NCI-H82 treated with DMSO at 0.1 percent for 48 hours (cell line): ENCODE measurements at regions not wholly inside any gene's neighbourhood (a gene's known extent, or its start where the extent isn't known, plus 50 kb on each side); places are given as distances from the start of the nearest gene placed in this dataset.

Experiments
- DNase-seq: peaks from one replicate; lab custom pipeline; 2025; ENCODE audit not compliant: unreplicated experiment; lab: John Stamatoyannopoulos, UW

DNA sequence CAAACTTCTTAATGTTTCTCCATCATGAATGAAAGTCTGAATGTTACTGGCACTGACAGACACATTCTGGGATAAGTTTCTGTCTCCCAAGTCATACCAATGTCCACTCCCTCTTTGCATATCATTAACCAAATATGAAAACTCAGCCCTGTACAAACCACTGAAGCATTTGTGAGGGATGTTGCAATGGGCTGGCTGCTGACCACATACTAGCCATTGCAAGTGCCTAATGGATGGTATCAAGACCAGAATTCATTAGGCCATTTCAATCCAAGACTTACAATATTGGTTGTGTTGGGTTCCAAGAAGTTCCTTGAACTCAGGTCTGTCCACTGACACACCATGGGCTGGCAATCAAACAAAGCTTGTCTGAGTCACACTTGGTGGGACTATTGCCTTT lies 73.8 kb downstream of the CBLN2 start:
- DNase-seq, result no peak

DNA sequence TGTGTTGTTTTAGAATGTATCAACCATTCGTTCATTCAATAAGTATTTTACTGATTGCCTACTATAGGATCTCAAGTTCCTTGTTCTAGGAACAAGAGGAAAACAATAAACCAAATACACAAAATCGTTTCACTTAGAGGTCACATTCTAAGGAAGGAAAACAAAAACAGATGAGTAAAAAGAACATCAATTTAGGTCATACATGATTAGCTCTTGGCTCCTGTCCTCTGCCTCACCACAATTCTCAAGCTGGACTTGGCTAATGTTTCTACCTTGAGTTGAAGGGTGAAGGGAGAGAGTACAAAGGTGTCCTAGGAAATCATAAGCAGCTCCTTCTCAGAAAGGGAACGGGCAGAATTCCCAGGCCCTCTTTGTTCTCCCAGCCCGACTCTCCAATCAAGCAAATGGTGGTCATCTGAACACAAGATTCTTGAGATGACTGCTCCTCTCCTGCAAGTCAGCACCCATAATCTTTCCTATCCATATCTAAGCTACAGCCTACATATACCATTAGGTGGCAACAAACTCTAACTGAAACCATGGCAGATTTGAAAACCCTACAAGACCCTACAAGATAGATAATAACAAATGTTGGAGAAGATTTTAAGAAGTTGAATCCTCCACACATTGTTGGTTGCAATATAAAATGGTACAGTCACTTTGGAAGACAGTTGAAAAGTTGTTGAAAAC lies 76.0 kb downstream of the CBLN2 start:
- DNase-seq, result no peak

DNA sequence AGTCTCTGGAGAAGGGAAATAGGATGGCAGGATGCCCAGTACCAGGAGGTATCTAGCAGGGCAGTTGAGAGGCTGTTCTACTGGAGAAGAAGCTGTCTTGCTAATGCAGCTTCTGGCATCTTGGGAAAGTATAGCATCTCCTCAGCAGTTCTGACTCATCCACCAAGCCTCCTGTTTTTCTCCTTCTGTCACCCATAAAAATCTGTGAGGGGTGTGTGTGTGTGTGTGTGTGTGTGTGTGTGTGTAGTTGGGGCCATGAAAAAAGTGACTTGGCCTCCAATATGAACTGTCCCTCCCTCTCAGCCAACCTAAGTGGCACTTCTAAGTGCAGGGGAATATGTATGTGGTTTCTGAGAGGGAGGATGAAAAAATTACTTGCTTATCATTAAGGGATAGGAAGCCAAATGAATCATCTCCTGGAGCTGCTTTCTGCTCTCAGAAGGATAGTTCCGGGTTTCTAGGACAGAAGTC lies 83.9 kb downstream of the CBLN2 start:
- no peak for DNase-seq

DNA sequence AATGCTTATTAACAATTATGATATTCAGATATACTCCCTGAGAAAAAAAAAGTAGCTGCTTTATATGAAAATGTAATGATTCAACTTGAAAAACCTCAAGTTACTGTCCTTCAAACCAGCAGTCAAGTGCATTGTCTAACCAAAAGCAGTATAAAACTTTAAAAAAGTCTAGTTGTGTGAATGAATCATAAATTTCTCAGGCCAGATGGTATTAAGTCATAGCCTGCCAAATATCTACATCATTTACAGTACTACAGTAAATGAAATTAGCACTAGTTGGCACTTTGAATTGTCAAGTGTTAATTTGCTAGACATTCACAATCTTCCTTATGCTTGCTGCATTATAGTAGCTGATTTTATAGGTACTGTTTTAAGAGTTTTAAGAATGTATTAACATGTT lies 85.9 kb downstream of the CBLN2 start:
- DNase-seq, result no peak

DNA sequence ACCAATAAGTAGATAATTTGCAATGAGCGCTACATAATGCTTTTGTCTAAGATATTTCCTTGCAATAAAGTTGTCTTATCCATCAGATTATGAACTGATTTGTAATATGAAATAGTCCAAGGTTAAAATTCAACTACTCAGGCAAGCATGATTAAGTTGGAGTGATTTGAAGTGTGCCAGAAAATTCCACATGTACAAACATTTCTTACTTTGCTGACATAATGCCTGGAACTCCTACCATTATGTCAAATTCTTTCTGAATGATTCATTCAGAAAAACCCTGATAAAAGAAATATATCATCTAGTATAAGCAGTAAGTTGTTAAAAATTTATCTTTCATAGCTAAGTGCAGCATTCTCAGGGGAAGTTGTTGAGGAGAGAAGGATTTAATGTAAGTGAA lies 87.3 kb downstream of the CBLN2 start:
- DNase-seq, result no peak

DNA sequence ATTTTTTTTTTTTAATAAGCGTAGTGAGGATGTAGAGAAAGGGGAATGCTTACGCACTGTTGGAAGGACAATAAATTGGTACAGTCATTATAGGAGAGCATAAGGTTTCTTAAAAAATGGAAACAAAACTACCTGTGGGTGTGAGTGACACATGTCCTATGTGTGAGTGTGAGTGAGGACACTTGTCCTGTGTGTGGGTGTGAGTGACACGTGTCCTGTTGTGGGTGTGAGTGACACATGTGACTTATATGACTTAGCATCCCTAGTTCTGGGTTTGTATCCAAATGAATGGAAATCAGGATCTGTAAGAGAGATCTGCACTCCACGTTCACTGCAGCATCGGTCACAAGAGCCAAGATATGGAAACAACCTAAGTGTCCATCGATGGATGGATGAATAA lies 91.8 kb downstream of the CBLN2 start:
- no peak for DNase-seq

DNA sequence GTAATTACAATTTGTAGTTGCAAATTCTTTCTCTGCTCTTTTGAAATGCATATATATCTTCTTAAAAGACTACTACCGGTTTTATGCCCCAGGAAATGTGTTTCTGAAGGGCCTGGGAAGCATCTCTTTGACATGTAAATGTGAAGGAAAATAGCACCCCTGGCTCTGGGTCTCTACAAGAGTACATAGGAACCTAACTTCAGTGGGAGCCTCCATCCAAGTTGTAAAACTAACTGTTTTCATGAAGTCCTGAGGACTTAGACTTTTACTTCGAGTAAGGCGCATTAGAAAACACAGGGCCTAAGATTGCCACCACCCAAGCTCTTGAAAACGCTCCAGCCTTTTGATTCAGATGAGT lies 99.4 kb downstream of the CBLN2 start:
- no peak for DNase-seq

DNA sequence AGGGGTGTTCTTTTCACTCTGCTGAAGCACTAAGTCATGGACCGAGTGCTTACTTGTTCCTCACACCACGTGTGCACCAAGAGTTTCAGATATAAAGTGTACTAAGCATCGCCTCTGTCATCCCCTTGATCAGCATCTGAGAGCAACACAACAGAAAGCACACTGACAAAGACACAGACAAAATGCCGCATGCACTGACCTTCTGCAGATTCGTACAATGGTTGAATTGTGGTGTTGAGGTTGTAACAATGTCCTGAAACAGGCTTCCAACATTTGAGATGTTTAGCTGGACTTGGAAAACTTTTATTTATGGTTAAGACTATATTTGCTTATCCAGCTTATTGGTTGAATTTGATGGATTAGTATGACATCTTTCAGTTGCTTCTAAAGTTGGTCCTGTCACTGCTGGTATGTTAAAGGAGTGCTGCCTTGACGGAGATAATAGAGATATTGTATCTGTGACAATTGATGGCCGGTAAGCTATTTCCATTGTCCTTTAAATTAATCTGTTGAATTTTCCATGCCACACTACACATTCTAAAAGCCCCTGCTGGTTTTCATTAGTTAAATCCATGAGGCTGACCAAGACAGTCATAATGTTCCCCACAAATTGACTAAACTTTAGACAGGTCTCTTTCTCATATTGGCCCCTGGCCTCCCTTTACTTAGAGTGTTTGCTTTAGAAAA lies 99.9 kb downstream of the CBLN2 start:
- DNase-seq, result no peak

DNA sequence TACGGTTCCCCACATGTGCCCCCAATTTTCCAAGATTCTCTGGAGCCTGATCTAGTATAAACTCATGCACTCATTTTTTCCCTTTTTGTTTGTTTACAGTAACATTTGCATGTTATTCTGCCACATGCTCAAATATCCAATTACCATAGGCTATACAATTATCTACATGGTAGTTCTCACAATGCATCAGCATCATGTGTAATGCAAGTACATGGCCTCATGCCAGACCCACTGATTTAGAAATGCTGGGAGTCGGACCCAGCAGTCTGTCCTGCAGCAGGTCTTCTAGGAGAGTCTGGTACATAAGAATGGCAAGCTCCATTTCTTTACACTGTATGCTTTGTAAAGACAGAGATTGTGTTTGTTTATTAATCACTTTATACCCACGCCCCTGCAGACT lies 107.7 kb downstream of the CBLN2 start:
- no peak for DNase-seq

DNA sequence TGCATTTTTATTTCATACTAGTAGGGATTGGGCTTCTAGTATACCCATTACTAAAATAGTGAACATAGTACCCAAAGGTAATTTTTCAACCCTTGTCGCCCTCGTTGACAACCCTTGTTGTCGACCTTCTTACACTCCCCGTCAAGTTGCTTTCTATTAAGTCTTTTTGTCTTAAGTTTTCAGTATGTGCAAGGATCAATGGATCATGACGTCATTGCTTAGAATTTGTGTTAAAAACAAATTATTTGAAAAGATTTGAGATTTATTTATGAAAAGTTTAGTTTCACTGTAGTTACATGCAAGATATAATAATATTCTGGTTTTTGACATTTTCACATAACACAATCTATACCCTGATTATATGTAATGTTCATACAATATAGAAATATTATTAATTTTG lies 110.4 kb downstream of the CBLN2 start:
- DNase-seq, result no peak

DNA sequence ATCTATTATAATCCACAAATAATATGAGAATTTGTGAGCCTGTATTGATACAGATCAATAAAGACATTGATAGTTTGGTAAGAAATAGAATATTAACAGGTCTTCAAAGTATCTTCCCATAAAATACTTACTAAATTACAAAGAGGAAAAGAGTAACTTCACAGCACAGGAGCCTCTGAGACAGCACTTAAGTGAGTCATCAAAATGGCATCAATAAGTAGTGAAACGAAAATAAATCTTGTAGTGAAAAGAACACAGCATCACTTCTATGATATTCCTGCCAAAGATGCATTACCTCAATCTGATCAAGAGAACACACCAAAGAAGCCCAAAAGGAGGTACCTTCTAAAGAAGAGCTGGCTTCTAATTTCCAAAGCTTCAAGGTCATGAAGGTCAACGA lies 116.4 kb downstream of the CBLN2 start:
- no peak for DNase-seq

DNA sequence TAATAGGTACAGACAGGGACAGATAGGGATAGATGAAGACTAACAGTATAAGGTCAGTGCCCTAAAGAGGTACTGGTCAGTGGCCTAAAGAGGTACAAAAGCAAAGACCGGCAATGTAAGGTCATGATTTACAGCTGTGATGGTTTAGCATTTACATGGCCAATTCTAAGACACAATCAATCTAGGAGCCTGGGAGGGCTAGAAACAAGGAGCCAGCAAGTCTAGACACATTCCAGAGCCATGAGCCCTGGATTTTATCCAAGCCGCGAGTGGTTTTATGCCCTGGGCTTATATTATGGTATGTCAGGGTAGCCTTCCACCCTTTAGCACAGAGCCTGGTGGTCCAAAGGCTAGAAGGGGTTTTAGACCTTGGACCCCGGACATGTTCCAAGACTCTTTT lies 124.2 kb downstream of the CBLN2 start:
- no peak for DNase-seq

DNA sequence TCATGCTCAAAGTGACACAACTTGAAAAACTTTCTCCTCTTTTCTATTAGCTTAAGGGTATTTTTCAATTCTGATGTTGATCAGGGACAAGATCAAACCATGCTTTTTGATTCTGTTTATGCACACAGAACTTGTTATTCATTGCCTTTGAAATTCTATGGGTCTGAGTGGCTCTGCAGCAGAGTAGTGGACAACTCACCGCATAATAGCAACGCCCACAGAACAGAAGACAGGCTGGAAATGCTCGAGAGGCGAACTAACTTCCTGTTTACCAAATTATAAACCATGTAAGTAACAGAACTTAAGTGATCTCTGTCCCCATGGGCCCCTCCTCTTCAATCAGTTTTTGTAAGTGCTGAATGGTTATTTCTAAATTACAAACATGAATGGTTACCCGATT lies 131.2 kb downstream of the CBLN2 start:
- no peak for DNase-seq

DNA sequence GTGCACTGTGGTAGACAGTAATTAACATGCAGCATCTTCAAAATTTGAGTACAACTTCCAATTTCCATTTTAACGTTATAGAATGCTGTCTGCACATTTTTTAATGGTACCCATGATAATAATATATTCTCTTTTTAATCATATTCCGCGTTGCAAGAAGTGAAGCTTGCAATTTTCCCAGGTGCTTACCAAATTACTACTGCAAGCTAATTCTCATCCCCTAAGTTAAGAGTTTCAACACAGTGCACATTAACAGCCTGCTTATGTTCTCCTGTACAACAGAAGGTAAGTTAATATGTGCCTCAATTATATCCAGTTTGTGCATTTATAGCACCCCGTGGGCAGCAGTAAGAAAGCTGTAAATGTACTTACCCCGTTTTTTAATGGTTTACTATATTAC lies 132.9 kb downstream of the CBLN2 start:
- DNase-seq, result no peak

DNA sequence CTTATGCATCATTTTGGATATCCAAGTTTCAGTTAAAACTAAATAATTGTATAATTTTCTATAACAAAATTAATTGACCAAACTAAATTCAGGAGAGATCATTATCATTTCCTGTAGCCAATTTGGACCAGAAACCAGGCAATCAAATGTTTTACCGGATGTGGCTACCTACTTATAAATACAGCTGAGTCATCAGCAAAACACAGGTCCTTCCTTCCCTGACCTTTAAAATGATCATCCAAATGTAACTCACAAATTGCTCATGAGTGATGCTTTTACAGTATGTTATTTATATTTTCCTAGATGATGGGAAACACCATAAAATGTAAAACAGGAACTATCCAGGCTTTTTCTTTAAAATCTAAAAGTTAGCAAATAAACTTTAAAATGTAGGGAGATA lies 133.7 kb downstream of the CBLN2 start:
- DNase-seq, result no peak

DNA sequence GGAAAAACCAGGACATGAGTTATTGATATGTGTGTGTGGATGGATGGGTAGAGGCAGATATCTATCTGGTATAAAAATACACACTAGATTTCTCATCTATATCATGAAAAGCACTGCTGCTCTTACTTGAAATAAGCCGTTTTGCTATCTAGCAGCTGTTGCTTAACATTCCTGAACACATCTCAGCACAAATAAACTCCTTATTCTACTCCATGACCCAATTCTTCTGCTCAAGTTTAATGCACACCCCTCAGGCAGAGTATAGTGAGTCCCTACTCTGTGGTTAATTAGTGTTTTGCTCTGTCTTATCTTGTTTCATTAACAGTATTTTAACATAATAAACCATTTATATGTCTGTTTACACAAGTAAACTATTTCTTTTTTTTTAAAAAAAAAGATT lies 134.2 kb downstream of the CBLN2 start:
- no peak for DNase-seq

DNA sequence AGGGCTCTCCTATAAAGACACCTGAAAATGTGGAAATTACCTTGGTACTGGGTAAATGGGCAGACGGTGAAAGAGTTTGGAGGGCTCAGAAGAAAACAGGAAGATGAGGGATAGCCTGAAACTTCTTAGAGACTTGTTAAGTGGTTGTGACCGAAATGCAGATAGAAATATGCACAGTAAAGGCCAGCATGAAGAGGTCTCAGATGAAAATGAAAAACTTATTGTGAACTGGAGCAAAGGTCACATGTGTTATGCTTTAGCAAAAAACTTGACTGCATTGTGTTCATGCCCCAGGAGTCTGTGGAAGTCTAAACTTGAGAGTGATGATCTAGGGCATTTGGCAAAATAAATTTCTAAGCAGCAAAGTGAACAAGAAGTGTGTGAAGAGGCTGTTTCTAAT lies 137.1 kb downstream of the CBLN2 start:
- no peak for DNase-seq

DNA sequence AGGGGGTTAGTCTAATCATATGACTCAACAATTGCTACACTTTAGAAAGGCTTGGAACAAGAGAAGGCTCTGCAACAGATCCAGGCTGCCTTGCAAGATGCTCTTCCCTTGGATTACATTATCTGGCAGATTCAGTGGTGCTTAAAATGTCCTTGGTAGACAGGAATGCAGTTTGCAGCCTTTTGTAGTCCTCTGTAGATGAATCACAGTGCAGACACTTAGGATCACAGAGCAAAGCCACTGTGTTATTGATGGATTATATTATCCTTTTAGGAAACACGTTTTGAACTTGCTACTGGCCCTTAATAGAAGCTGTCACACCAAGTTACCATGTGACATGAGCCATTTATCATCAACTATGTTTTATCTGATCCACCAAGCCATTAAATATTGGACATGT lies 152.2 kb downstream of the CBLN2 start:
- DNase-seq, result no peak

DNA sequence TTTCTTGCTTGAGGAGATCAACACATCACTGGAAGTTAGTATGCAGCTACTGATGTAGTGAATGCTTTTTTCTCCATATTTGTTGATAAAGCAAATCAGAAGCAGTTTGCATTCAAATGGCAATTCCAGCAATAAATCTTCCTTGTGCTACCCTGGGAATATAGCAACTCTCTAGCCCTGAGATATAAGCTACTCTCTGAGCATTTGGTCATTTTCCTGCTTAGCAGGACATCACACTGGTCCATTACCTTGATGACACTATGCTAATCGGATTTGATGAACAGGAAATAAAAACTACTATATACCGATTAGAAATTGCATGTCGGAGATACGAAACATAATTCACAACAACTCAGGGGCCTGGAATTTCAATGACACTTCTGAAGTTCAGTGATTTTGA lies 152.7 kb downstream of the CBLN2 start:
- no peak for DNase-seq

DNA sequence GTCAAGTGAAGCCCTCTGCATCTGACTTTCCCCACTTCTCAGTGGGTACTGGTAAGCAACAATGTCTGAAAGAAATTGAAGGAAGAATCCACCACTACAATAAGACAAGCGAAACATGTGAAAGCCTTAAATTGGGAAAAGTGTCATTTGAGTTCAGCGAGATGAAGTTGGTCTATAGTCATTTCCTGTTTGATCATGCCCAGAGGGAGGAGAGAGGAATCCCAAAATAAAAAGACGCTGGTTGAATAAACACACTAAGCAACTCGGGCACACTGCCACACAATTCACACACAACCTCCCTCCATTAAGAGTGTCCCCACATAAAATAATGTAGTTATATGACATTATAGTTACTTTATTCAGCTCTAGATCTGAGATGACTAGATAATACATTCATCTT lies 166.1 kb downstream of the CBLN2 start:
- DNase-seq, result no peak

DNA sequence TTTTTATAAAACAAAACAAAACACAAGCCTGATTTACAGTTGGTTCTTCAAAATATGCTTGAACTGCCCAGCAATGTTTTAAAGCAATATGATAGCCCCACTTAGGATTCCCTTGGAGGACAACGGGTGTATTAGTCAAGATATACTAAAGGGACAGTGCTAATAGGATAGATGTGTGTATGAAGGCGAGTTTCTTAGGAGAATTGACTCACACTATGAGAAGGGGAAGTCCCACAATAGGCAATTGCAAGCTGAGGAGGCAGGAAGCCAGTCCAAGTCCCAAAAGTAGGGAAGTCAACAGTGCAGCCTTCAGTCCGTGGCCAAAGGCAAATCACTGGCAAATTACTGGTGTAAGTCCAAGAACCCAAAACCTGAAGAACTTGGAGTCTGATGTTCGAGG lies 167.9 kb downstream of the CBLN2 start:
- no peak for DNase-seq

DNA sequence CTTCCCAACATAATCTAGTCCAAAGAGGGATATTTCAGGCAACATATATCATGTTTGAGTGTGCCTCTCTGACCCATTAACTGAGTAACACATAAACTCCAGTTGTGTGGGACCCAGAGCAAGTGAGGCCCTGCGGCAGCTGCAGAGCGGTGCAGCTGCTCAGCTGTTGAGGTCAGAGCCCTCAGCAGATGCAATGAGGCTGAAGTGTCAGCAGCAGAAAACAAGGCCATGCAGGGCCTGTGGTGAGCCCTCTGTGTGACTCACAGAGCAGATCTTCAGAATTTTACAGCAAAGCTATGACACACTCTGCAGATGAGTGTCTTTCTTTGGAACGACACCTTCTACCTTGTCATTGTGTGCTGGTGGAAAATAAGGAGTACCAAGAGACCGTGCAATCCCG lies 168.5 kb downstream of the CBLN2 start:
- DNase-seq, result no peak

DNA sequence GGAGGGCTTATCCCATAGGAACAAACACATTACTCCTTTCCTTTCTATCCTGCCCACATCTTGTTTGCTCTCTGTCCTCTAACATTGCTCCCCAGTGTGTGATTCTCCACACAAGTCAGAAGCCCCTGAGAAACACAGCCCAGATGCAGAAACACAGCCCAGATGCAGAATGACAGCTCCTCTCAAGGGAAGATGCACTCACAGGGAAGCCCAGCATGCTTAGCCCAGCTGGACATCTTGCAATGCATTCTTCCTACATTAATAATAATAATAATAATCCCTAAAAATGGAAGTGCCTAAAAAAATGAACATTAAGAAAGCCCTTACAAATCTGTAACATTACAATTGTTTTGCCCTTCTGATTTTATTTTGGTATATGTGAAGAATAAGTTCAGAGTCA lies 172.1 kb downstream of the CBLN2 start:
- no peak for DNase-seq
